ENCODE measurements at regions not wholly inside any gene's neighbourhood (a gene's known extent, or its start where the extent isn't known, plus 50 kb on each side); places are given as distances from the start of the nearest gene placed in this dataset.

GRCh38 chr2:22634167-22634566 lies 750.8 kb upstream of the KLHL29 start:
- TF ChIP-seq CTCF (conservative IDR thresholded peaks at IDR 0.05) (no peak), ZFX (IDR thresholded peaks at IDR 0.05) (no peak)

Data from C4-2B (cell line).